Activated naive CD4-positive, alpha-beta T cell treated with Interleukin-2 at 50 U/mL for 16 hours (primary cell): ENCODE measurements at regions not wholly inside any gene's neighbourhood (a gene's known extent, or its start where the extent isn't known, plus 50 kb on each side); places are given as distances from the start of the nearest gene placed in this dataset.

ENCODE experiments used
- DNase-seq: peaks from one replicate; pipeline ENCODE4 v3.0.0-alpha.2; 2020

GRCh38 chrX:42725196-42725595 lies 52.8 kb downstream of the PPP1R2C start:
- DNase-seq: no peak

- no peak for DNase-seq
These were observed 57.8 kb downstream of the PPP1R2C start for GRCh38 chrX:42720209-42720608.

- no peak for DNase-seq
These were observed 62.2 kb downstream of the PPP1R2C start for GRCh38 chrX:42715701-42716262.

GRCh38 chrX:42714981-42715700 lies 62.8 kb downstream of the PPP1R2C start:
- DNase-seq: peak; percentile 34

GRCh38 chrX:42710452-42710851 lies 67.5 kb downstream of the PPP1R2C start:
- no peak for DNase-seq

- DNase-seq: no peak
These were observed 69.7 kb downstream of the PPP1R2C start for GRCh38 chrX:42708222-42708621.

GRCh38 chrX:42707742-42708141 lies 70.2 kb downstream of the PPP1R2C start:
- DNase-seq: no peak

- DNase-seq: no peak
These were observed 73.5 kb downstream of the PPP1R2C start for GRCh38 chrX:42704454-42704853.

- DNase-seq: no peak
These were observed 80.4 kb downstream of the PPP1R2C start for GRCh38 chrX:42697544-42697943.

- no peak for DNase-seq
These were observed 81.3 kb downstream of the PPP1R2C start for GRCh38 chrX:42696536-42697124.

GRCh38 chrX:42695800-42696358 lies 82.1 kb downstream of the PPP1R2C start:
- DNase-seq: no peak

- DNase-seq: peak; percentile 3
These were observed 83.6 kb downstream of the PPP1R2C start for GRCh38 chrX:42694260-42694815.

GRCh38 chrX:42691196-42691595 lies 86.8 kb downstream of the PPP1R2C start:
- DNase-seq: no peak

GRCh38 chrX:42686706-42687105 lies 91.3 kb downstream of the PPP1R2C start:
- no peak for DNase-seq

GRCh38 chrX:42686296-42686695 lies 91.7 kb downstream of the PPP1R2C start:
- no peak for DNase-seq

- no peak for DNase-seq
These were observed 93.9 kb downstream of the PPP1R2C start for GRCh38 chrX:42684065-42684464.

- no peak for DNase-seq
These were observed 97.3 kb downstream of the PPP1R2C start for GRCh38 chrX:42680666-42681065.

GRCh38 chrX:42678133-42678532 lies 99.8 kb downstream of the PPP1R2C start:
- no peak for DNase-seq

- DNase-seq: no peak
These were observed 104.6 kb downstream of the PPP1R2C start for GRCh38 chrX:42673301-42673810.

- DNase-seq: no peak
These were observed 113.3 kb downstream of the PPP1R2C start for GRCh38 chrX:42664680-42665079.

- no peak for DNase-seq
These were observed 149.5 kb downstream of the PPP1R2C start for GRCh38 chrX:42628471-42628870.

- DNase-seq: no peak
These were observed 150.1 kb downstream of the PPP1R2C start for GRCh38 chrX:42627891-42628290.

- no peak for DNase-seq
These were observed 153.4 kb downstream of the PPP1R2C start for GRCh38 chrX:42624524-42624923.

- DNase-seq: no peak
These were observed 158.9 kb downstream of the PPP1R2C start for GRCh38 chrX:42619068-42619467.
